Erythroblast (primary cell): ENCODE measurements at regions not wholly inside any gene's neighbourhood (a gene's known extent, or its start where the extent isn't known, plus 50 kb on each side); places are given as distances from the start of the nearest gene placed in this dataset.

Source experiments
- GATA1 ChIP-seq: IDR thresholded peaks from 2 replicates; pipeline ENCODE4 v1.6.1; 2011; ENCODE audit warnings: low read depth, mild to moderate bottlenecking, control low read depth, low read length, moderate library complexity
- POLR2A ChIP-seq: IDR thresholded peaks from 2 replicates; pipeline ENCODE4 v1.6.1; 2011; ENCODE audit warnings: mild to moderate bottlenecking, low read length

DNA sequence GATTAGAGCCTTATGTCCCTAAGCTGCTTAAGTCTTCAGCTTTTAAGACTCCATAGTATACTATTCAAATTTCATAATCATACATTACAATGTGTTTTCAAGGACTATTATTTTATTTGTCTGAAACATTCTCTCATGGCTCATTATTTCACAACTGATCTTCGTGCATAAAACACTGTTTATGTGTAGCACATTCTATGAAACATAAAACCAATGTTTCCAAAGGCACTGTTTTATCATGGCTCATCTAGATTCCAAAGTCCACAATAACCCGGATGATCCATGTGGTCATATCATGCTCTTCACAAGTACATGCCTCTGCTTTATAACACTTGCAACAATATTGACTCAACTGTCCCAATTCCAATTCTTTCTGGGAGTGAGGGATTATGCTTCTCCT, 806.1 kb downstream of the TNS3 start:
- TF ChIP-seq POLR2A (no peak), GATA1 (no peak)
